T47D (cell line): ENCODE measurements at regions not wholly inside any gene's neighbourhood (a gene's known extent, or its start where the extent isn't known, plus 50 kb on each side); places are given as distances from the start of the nearest gene placed in this dataset.
"Not testable (repeated sequence)": the region's sequence is repeated elsewhere in the genome, so short reads cannot be mapped to it uniquely, and the experiment has no call there.

Experiments used
- DNase-seq, 2 experiments: peaks; one replicate each; pipeline versions ENCODE4 v3.0.0 to v3.0.0-alpha.2; 2011 to 2012; ENCODE audit warnings: low read depth in 1 of 2, low spot score in 1 of 2
- JUND ChIP-seq: IDR thresholded peaks from 2 replicates; pipeline ENCODE4 v1.6.1; 2012; ENCODE audit warnings: low read depth
- in situ Hi-C: cut with HindIII; loops from 2 replicates; pipeline ENCODE4 v1.10.0; 2016; ENCODE audit warnings: low sequenced_read_pairs, low pct_unique_long_range_greater_than_20kb

DNA sequence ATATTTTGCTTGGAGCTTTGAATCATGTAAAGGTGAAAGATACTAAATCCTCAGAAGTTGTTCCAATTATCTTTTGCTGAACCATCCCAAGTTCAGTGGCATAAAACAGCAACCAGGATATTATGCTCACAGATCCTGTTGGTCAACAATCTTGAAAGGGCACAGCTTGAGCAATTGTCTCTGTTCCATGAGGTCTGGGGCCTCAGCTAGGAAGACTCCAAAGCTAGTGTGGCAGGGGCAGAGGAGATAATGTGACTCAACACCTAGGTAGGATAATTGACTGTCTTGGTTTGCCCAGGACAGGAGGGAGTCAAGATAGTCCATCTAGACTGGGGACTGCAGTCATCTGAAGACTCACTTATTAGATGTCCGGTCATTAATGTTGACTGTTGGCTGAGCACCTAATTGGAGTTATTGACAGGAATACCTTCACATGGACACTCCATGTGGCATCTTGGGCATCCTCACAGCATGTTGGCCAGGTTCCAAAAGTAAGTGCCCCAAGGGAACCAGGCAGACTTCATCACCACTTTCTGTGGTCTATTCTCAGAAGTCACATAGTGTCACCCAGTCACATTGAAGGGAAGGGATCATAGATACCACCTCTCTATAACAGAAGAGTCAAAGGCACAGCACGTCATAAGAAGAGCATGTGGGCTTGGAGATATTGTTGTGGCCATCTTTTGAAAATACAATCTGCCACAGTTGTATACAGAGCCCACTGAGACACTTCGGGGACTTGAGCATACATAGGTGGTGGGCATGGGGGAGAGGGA lies 88.4 kb upstream of the GPBP1 start:
- in situ Hi-C loops, result no loop called here
- DNase-seq, result peak in 1 of 2 experiments; percentile 13
- no peak for TF ChIP-seq JUND

DNA sequence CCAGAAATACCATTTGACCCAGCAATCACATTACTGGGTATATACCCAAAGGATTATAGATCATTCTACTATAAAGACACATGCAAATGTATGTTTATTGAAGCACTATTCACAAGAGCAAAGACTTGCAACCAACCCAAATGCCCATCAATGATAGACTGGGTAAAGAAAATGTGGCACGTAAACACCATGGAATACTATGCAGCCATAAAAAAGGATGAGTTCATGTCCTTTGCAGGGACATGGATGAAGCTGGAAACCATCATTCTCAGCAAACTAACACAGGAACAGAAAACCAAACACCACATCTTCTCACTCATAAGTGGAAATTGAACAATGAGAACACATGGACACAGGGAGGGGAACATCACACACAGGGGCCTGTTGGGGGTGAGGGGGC lies 85.9 kb upstream of the GPBP1 start:
- DNase-seq, in situ Hi-C loops: not testable (repeated sequence)

DNA sequence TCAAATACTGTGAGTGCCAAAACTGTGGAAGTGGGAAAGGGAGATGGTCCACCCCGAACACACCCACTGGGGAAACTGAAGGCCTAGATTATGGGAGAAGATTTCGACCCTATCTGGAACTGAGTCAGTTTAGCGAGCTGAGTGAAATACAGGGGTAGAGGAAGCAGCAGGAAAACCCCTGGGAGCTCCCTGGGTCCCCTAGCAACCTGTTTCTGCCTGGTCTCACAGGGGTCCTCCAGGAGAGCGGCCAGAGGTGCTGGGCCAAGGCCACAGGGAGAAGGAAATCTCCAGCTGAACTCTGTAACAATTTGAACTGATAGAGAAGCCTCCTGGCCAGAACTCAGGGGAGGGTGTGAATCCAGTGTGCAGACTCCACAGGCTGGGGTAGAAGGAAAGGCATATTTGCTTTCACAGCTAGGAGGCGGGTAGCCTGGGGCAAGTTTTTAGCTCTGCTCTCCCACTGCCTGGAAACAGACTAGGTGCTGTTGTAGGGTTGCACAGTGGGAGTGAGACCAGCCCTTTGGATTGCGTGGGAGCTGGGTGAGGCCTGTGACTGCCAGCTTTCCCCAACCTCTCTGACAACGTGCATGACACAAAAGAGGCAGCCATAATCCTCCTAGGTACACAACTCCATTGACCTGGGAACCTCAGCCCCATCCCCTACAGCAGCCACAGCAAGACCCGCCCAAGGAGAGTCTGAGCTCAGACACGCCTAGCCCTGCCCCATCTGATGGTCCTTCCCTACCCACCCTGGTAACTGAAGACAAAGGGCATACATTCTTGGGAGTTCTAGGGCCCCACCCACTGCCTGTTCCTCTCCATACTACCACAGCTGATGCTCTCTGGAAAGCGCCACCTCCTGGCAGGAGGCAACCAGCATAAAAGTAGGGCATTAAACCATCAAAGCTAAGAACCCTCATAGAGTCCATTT lies 78.8 kb upstream of the GPBP1 start:
- in situ Hi-C loops, result no loop called here
- peak in 1 of 2 experiments; percentile 52 for DNase-seq
- TF ChIP-seq JUND, result no peak

DNA sequence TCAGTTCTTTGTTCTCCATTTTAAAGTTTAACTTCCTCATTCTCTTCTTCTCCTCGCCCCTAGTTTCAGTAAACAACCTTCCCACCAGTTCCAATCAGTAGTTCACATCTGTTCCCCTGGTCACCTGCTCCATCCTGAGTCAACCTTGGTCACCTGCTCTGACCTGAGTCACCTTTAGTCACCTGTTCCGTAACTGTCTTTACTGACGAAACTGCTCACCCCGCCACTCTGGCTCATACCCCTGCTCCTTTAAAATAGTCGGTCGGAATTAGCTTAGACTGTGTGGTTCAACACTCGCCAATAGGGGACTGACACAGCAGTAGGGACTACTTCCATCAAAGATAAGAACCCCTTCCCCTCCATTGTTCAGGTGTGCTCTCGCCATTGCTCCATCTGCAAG lies 76.3 kb upstream of the GPBP1 start:
- no peak for TF ChIP-seq JUND
- in situ Hi-C loops, result no loop called here
- DNase-seq, result no peak

DNA sequence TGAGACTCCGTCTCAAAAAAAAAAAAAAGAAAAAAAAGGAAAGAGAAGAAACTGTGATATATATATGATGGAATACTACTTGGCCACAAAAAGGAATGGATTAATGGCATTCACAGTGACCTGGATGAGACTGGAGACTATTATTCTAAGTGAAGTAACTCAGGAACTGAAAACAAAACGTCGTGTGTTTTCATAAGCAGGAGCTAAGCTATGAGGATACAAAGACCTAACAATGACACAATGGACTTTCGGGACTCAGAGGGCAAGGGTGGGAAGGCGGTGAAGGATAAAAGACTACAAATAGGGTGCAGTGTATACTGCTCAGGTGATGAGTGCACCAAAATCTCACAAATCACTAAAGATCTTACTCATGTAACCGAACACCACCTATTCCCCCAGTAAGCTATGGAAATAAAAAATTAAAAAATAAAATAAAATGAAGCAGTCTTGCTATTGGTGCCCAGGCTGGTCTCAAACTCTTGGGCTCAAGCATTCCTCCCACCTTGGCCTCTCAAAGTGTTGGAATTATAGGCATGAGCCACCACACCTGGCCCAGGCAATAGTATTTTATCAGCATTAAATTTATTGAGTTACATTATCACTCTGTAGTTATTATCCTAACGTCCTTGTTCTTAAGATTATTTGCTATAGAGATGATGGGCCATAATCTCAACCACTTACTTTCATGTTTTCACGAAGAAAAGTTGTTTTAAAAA lies 71.5 kb upstream of the GPBP1 start:
- no peak for TF ChIP-seq JUND
- DNase-seq, result no peak
- in situ Hi-C loops, result no loop called here

DNA sequence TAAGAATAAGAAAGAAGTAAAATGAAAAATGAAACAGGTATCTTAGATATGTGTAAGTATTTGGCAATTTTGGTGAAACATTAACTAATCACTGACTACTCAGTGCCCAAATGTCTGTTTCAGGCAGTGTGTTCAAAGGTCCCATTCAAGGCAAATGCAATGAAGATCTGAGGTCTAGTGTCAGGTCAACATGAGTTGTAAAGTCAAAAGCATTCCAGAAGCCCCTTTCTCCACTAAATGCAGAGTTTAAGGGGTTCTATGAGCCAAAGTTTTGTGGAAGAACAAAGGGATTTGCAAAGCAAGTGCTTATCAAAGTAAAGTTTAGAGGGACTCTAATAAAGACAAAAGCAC lies 71.0 kb upstream of the GPBP1 start:
- TF ChIP-seq JUND, result no peak
- no peak for DNase-seq

DNA sequence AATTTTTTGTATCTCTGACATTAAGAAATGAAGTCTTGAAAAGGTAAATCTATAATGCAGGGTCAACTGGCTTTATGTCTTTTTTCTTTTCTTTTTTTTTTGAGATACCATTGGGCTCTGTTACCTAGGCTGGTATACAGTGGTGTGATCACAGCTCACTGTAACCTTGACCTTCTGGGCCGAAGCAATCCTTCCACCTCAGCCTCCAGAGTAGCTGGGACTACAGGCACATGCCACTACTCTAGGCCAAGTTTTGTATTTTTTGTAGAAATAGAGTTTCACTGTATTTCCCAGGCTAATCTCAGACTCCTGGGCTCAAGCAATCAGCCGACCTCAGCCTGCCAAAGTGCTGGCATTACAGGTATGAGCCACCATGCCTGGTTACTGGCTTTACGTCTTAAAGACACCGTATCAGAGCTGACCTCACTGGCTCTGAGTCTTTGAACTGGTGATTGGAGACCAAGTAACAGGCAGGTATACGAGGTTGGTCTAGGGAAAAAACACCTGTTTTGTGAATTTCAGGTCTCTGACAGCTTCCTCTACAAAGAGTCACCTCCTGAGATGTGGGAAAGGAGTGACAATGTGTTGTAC lies 70.4 kb upstream of the GPBP1 start:
- no peak for TF ChIP-seq JUND
- in situ Hi-C loops, result no loop called here
- no peak for DNase-seq

More for the DNA sequence above, 71.0 kb upstream of the GPBP1 start:
- in situ Hi-C loops, result no loop called here

DNA sequence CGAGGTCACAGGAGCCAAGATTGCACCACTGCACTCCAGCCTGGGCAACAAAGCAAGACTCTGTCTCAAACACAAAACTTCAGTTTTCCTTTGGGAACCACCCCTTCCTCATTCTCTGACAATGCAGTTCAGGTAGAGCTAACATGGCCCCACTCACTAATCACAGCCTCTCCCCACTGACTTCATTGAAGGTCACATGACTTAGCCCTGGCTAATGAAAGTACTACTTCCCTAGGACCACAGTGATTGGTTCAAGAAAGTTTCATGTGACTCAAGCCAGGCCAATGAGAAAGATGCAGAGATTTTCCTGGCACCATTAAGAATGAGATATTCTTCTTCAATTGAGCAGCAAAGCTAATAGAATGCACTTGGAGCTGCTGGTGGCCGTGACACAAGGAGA lies 67.2 kb upstream of the GPBP1 start:
- in situ Hi-C loops, result no loop called here
- no peak for TF ChIP-seq JUND
- DNase-seq, result no peak

DNA sequence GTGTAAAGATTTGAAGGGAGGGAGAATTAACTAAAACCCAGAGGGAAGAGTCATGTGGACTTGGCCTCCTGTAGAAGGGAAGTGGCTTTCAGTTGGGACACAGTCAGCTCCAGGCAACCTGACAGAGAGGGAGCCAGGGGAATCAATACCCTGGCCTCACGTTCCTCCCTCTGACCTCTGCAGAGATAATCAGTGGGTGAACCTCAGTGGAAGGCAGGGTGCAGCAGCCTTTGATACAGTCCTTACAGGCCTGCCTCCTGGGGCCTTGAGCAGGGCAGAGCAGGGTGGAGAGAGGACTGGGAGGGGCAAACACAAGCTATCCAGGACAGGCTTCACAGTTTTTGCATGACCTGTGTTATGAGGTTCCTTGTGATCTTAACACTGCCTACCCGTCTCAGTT lies 61.9 kb upstream of the GPBP1 start:
- in situ Hi-C loops, result no loop called here
- no peak for TF ChIP-seq JUND
- no peak for DNase-seq

DNA sequence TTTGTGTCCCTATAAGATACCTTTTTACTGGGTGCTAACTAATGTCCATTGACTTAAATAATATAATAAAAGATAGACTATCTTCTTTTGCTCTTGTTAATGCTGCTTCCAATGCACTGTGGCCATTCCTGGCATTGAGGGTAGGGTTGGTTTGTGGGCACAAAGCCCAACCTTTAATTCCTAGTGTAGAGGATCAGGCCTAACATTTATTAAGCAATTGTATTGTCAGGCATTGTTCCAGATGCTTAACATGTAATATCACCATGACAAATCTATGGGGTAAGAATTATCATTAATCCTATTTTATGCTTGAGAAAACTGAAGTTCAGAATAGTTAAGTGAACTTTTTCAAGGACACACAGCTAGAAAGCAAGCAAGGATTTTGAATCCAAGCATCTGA lies 60.4 kb upstream of the GPBP1 start:
- no peak for DNase-seq
- in situ Hi-C loops, result no loop called here
- no peak for TF ChIP-seq JUND

DNA sequence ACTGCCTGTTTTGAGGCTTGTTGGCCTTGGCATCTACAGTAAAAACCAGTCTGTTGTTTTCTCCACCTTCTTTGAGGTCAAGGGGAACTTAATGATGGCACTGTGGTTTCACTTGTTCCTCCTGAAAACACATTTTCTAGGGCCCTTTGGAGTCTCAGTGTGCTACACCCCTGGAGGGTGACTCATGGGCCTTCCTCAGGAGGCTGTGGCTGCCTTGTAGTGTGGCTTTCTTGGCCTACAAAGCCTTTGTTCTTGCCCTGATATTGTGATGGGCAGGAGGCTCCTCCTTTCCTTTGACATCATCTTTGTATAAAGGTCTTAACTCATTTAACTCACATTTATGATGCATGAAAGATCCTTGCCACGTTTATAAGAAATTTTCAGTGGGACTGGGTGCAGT lies 56.3 kb upstream of the GPBP1 start:
- DNase-seq, result no peak
- in situ Hi-C loops, result no loop called here
- no peak for TF ChIP-seq JUND

DNA sequence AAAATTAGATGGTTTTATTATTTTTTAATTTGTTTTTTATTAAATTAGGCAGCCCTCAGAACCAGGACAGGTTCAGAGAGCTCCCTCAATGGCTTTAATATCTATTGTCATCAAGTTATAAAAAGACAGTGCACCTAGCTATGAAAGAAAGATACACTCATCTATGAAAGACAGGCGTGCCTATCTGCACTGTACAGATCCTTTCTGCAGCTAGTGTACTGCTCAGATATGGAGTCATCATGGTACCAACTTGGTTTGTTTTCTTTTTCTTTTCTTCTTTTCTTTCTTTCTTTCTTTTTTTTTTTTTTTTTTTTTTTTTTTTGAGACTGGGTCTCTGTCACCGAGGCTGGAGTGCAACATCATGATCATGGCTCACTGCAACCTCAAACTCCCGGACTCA lies 54.8 kb upstream of the GPBP1 start:
- no peak for TF ChIP-seq JUND
- no peak for DNase-seq
- in situ Hi-C loops, result no loop called here
